Neural progenitor cell (in vitro differentiated cells): ENCODE measurements at regions not wholly inside any gene's neighbourhood (a gene's known extent, or its start where the extent isn't known, plus 50 kb on each side); places are given as distances from the start of the nearest gene placed in this dataset.

Source experiments
- EZH2 ChIP-seq: fragments of 200-600 bp; sonication (generic); IDR thresholded peaks from 2 replicates; pipeline ENCODE4 v1.6.1; 2017; ENCODE audit warnings: antibody characterized with exemption, mild to moderate bottlenecking, moderate library complexity
- TF ChIP-seq, protein P1 (sequence below): fragments of 200-600 bp; sonication (generic); IDR thresholded peaks from 2 replicates; pipeline ENCODE4 v1.5.1; 2017; ENCODE audit warnings: antibody characterized with exemption, mild to moderate bottlenecking

DNA sequence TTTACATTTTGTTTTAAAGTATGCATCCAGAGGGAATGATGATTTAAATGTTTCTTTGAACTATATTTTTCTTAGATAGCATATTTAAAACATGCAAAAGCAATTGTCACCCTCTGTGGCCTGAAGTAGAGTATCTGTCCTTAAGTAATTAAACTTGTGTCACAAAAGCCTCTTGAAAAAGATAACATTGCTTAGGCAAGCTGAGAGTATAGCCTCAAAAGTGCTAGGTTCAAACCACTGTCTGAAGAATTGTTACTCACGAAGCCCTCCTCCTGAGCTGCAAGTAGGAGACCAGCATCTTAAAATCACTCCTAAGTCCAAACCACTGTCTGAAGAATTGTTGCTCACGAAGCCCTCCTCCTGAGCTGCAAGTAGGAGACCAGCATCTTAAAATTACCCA lies 378.0 kb upstream of the PRR16 start:
- TF ChIP-seq, protein P1, sequence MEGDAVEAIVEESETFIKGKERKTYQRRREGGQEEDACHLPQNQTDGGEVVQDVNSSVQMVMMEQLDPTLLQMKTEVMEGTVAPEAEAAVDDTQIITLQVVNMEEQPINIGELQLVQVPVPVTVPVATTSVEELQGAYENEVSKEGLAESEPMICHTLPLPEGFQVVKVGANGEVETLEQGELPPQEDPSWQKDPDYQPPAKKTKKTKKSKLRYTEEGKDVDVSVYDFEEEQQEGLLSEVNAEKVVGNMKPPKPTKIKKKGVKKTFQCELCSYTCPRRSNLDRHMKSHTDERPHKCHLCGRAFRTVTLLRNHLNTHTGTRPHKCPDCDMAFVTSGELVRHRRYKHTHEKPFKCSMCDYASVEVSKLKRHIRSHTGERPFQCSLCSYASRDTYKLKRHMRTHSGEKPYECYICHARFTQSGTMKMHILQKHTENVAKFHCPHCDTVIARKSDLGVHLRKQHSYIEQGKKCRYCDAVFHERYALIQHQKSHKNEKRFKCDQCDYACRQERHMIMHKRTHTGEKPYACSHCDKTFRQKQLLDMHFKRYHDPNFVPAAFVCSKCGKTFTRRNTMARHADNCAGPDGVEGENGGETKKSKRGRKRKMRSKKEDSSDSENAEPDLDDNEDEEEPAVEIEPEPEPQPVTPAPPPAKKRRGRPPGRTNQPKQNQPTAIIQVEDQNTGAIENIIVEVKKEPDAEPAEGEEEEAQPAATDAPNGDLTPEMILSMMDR: no peak
- TF ChIP-seq EZH2: no peak
